Body of pancreas (tissue), 4 donors: ENCODE measurements at regions not wholly inside any gene's neighbourhood (a gene's known extent, or its start where the extent isn't known, plus 50 kb on each side); places are given as distances from the start of the nearest gene placed in this dataset.

Source experiments
- CTCF ChIP-seq, 7 experiments: fragments of 450-650 bp in 4 of 7; fragments of 200-600 bp in 3 of 7; sonication (generic) in 3 of 7; IDR thresholded peaks; one replicate each; pipeline ENCODE4 v1.5.1; 2016 to 2019; ENCODE audit warnings: antibody characterized with exemption in 7 of 7
- POLR2A ChIP-seq, 3 donors: fragments of 450-650 bp; IDR thresholded peaks; one replicate each; pipeline ENCODE4 v1.6.1; 2016; ENCODE audit warnings: antibody characterized with exemption in 3 of 3, mild to moderate bottlenecking in 2 of 3

- TF ChIP-seq CTCF (IDR thresholded peaks at IDR 0.05) (no peak), POLR2A (IDR thresholded peaks at IDR 0.05) (no peak)
Observed at GRCh38 chr3:118707991-118708390, 326.7 kb downstream of the IGSF11 start.
